Transverse colon (tissue), 4 donors: ENCODE measurements at regions not wholly inside any gene's neighbourhood (a gene's known extent, or its start where the extent isn't known, plus 50 kb on each side); places are given as distances from the start of the nearest gene placed in this dataset.

Experiments used
- DNase-seq: peaks from one replicate; pipeline ENCODE4 v3.0.0-alpha.2; 2019
- H3K27ac ChIP-seq, 4 donors: fragments of 200-600 bp; sonication (generic); 2 replicates each; pipeline ENCODE4 v1.5.1; 2016 to 2018; ENCODE audit warnings: inconsistent platforms in 4 of 4
- H3K27me3 ChIP-seq: fragments of 200-600 bp; sonication (generic); 2 replicates; pipeline ENCODE4 v1.5.1; 2017; ENCODE audit warnings: inconsistent platforms
- H3K36me3 ChIP-seq, 4 donors: fragments of 200-600 bp; sonication (generic); 2 replicates each; pipeline ENCODE4 v1.5.1; 2017 to 2019; ENCODE audit warnings: inconsistent platforms in 4 of 4
- H3K4me1 ChIP-seq, 4 donors: fragments of 200-600 bp; sonication (generic); 2 replicates each; pipeline ENCODE4 v1.5.1; 2017 to 2020; ENCODE audit warnings: inconsistent platforms in 4 of 4
- H3K4me3 ChIP-seq, 4 donors: fragments of 200-600 bp; sonication (generic); 1 replicate in 1 of 4; 2 replicates in 3 of 4; pipeline versions ENCODE4 v1.5.1 to v1.6.1; 2017 to 2019; ENCODE audit warnings: inconsistent platforms in 4 of 4
- H3K9me3 ChIP-seq, 2 donors: fragments of 200-600 bp; sonication (generic); 2 replicates each; pipeline ENCODE4 v1.5.1; 2017 to 2019; ENCODE audit warnings: inconsistent platforms in 2 of 2
- CTCF ChIP-seq, 5 experiments: fragments of 200-600 bp in 3 of 5; fragments of 450-650 bp in 2 of 5; sonication (generic) in 3 of 5; IDR thresholded peaks; 1 replicate in 2 of 5; 2 replicates in 3 of 5; pipeline ENCODE4 v1.5.1; 2016 to 2017; ENCODE audit warnings: antibody characterized with exemption in 5 of 5, inconsistent platforms in 3 of 5, mild to moderate bottlenecking in 2 of 5, moderate library complexity in 1 of 5
- EP300 ChIP-seq: sonication (generic); formaldehyde crosslinking; IDR thresholded peaks from one replicate; pipeline ENCODE4 v1.6.1; 2017; ENCODE audit warnings: antibody characterized with exemption, low read depth
- POLR2A ChIP-seq: fragments of 450-650 bp; IDR thresholded peaks from one replicate; pipeline ENCODE4 v1.6.1; 2016; ENCODE audit warnings: antibody characterized with exemption, mild to moderate bottlenecking, moderate library complexity
- POLR2AphosphoS5 ChIP-seq, 3 donors: sonication (generic); formaldehyde crosslinking; IDR thresholded peaks; one replicate each; pipeline ENCODE4 v1.6.1; 2016; ENCODE audit warnings: antibody characterized with exemption in 3 of 3
- WGBS, 2 donors: methylation state at CpG; one replicate each; pipeline ENCODE4 v1.1.5; 2018; ENCODE audit warnings: low coverage in 1 of 2; 5-methylcytosine and 5-hydroxymethylcytosine counted together
- in situ Hi-C, 4 donors: fragments of 200-750 bp; cut with MboI; loops; one replicate each; pipeline versions ENCODE4 v1.15.0 to v1.15.1; 2017; ENCODE audit warnings: low sequenced_read_pairs in 3 of 4, low pct_ligation_motif_present in 1 of 4, low pct_unique_long_range_greater_than_20kb in 1 of 4
- intact Hi-C: fragments of 100-400 bp; cut with DNase I; formaldehyde crosslinking; loops from one replicate; pipeline ENCODE4 v1.15.1; 2023; ENCODE audit warnings: low total_unique reads

GRCh38 chr13:99751517-99752199 is 219.9 kb downstream of the ZIC5 start:
- in situ Hi-C loops, result no loop called here

DNA sequence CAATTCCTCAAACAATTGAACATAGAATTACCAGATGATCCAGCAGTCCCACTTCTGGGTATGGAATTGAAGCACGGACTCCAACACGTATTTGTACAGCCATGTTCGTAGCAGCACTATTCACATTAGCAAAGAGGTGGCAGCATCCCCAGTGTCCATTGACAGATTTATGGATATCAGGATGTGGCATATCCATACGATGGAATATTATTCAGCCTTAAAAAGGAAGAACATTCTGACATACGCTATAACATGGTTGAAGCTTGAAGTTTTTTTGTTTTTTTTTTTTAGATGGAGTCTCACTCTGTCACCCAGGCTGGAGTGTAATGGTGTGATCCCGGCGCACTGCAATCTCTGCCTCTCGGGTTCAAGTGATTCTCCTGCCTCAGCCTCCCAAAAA is 220.6 kb downstream of the ZIC5 start:
- intact Hi-C loops (no loop called here), in situ Hi-C loops (no loop called here)
- WGBS, 2 donors, result 88 to 98% methylated on average over 6 to 8 of the region's 8 CpGs
- TF ChIP-seq POLR2A, result no peak
- no peak for TF ChIP-seq EP300
- no peak for TF ChIP-seq CTCF (IDR thresholded peaks at IDR 0.05)
- H3K27ac ChIP-seq, result peak overlapping the region; percentile 62 to 76 (median 70)
- no peaks in the 10 kb centered on the region for H3K27me3 ChIP-seq
- DNase-seq, result no peak
- no peaks in the 10 kb centered on the region for H3K9me3 ChIP-seq
- peaks cover 7 to 16% (median 10%) of the 10 kb centered on the region in 4 donors for H3K4me1 ChIP-seq
- H3K4me3 ChIP-seq, result no peak overlapping the region
- H3K36me3 ChIP-seq, result no peaks in the 10 kb centered on the region

More at GRCh38 chr13:99751517-99752199, 219.9 kb downstream of the ZIC5 start:
- WGBS, 2 donors, result 49 to 54% methylated on average over 7 to 10 of the region's 10 CpGs
- peak; percentile 47 for DNase-seq
- H3K27me3 ChIP-seq, result no peaks in the 10 kb centered on the region
- H3K4me3 ChIP-seq, result no peak overlapping the region
- no peaks in the 10 kb centered on the region for H3K9me3 ChIP-seq
- peaks cover 7 to 16% (median 10%) of the 10 kb centered on the region in 4 donors for H3K4me1 ChIP-seq
- intact Hi-C loops, result no loop called here
- no peaks in the 10 kb centered on the region for H3K36me3 ChIP-seq
- peak overlapping the region; percentile 66 to 81 (median 74) for H3K27ac ChIP-seq
- TF ChIP-seq CTCF (IDR thresholded peaks at IDR 0.05) (no peak), EP300 (no peak), POLR2AphosphoS5 (IDR thresholded peaks at IDR 0.05) (peak in 1 of 3 donors; percentile 61), POLR2A (no peak)

- peaks cover 7 to 16% (median 10%) of the 10 kb centered on the region in 4 donors for H3K4me1 ChIP-seq
- intact Hi-C loops, result no loop called here
- H3K4me3 ChIP-seq, result no peak overlapping the region
- H3K36me3 ChIP-seq, result no peaks in the 10 kb centered on the region
- no peak overlapping the region for H3K27ac ChIP-seq
- DNase-seq, result no peak
- in situ Hi-C loops, result no loop called here
- 90% methylated on average over 7 to 11 of the region's 11 CpGs for WGBS, 2 donors
- no peak for TF ChIP-seq POLR2A
- no peak for TF ChIP-seq CTCF (IDR thresholded peaks at IDR 0.05)
- no peak for TF ChIP-seq POLR2AphosphoS5 (IDR thresholded peaks at IDR 0.05)
- TF ChIP-seq EP300, result no peak
- no peaks in the 10 kb centered on the region for H3K9me3 ChIP-seq
- H3K27me3 ChIP-seq, result no peaks in the 10 kb centered on the region
Measured at GRCh38 chr13:99749271-99750019, 222.1 kb downstream of the ZIC5 start.

GRCh38 chr13:99747403-99747710 is 224.2 kb downstream of the ZIC5 start:
- TF ChIP-seq POLR2AphosphoS5 (IDR thresholded peaks at IDR 0.05), result no peak
- TF ChIP-seq EP300, result no peak
- TF ChIP-seq POLR2A, result no peak
- no peak for TF ChIP-seq CTCF (IDR thresholded peaks at IDR 0.05)
- H3K9me3 ChIP-seq, result no peaks in the 10 kb centered on the region
- H3K4me3 ChIP-seq, result no peak overlapping the region
- no peak for DNase-seq
- no peaks in the 10 kb centered on the region for H3K36me3 ChIP-seq
- H3K4me1 ChIP-seq, result peaks cover 4 to 23% (median 11%) of the 10 kb centered on the region in 4 donors
- intact Hi-C loops (no loop called here), in situ Hi-C loops (no loop called here)
- 64 to 79% methylated on average over 5 to 7 of the region's 7 CpGs for WGBS, 2 donors
- H3K27ac ChIP-seq, result no peak overlapping the region
- H3K27me3 ChIP-seq, result no peaks in the 10 kb centered on the region
